Karpas-422 (cell line): ENCODE measurements at regions not wholly inside any gene's neighbourhood (a gene's known extent, or its start where the extent isn't known, plus 50 kb on each side); places are given as distances from the start of the nearest gene placed in this dataset.

Experiments used
- DNase-seq: peaks from one replicate; pipeline ENCODE4 v3.0.0-alpha.2; 2015
- H2AFZ ChIP-seq: fragments of 200-600 bp; sonication (generic); 2 replicates; pipeline ENCODE4 v1.6.1; 2014; ENCODE audit warnings: antibody characterized with exemption, low read length, mixed read lengths
- H3K27ac ChIP-seq: fragments of 200-600 bp; sonication (generic); 2 replicates; pipeline ENCODE4 v1.5.1; 2014; ENCODE audit warnings: mild to moderate bottlenecking, low read length, moderate library complexity
- H3K27me3 ChIP-seq: fragments of 200-600 bp; sonication (generic); 2 replicates; pipeline ENCODE4 v1.6.1; 2014; ENCODE audit warnings: low read length, mixed read lengths
- H3K36me3 ChIP-seq: fragments of 200-600 bp; sonication (generic); 2 replicates; pipeline ENCODE4 v1.6.1; 2014; ENCODE audit warnings: low read length, mixed read lengths; ENCODE audit not compliant: insufficient read depth
- H3K4me1 ChIP-seq: fragments of 200-600 bp; sonication (generic); 2 replicates; pipeline ENCODE4 v1.6.1; 2014; ENCODE audit warnings: mild to moderate bottlenecking, low read length, mixed read lengths
- H3K4me2 ChIP-seq: fragments of 200-600 bp; sonication (generic); 2 replicates; pipeline ENCODE4 v1.6.1; 2014; ENCODE audit warnings: low read length, low read depth, mild to moderate bottlenecking; ENCODE audit not compliant: poor library complexity, severe bottlenecking
- H3K4me3 ChIP-seq: fragments of 200-600 bp; sonication (generic); 2 replicates; pipeline ENCODE4 v1.5.1; 2014; ENCODE audit warnings: mild to moderate bottlenecking, antibody characterized with exemption, low read length, mixed read lengths
- H3K79me2 ChIP-seq: fragments of 200-600 bp; sonication (generic); 2 replicates; pipeline ENCODE4 v1.6.1; 2014; ENCODE audit warnings: mild to moderate bottlenecking, low read length, mixed read lengths
- H3K9ac ChIP-seq: fragments of 200-600 bp; sonication (generic); 2 replicates; pipeline ENCODE4 v1.6.0; 2014; ENCODE audit warnings: low read length
- H3K9me2 ChIP-seq: fragments of 200-600 bp; sonication (generic), shearing (Covaris generic); replicated peaks from 2 replicates; pipeline ENCODE4 v1.6.0; 2014; ENCODE audit warnings: mild to moderate bottlenecking, low read length, moderate library complexity; ENCODE audit not compliant: insufficient read depth
- H3K9me3 ChIP-seq: fragments of 300-700, 200-600 bp; sonication (generic); 2 replicates; pipeline ENCODE4 v1.6.1; 2014; ENCODE audit warnings: low read length, mixed read lengths
- H4K20me1 ChIP-seq: fragments of 200-600 bp; sonication (generic); 2 replicates; pipeline ENCODE4 v1.6.1; 2014; ENCODE audit warnings: mild to moderate bottlenecking, antibody characterized with exemption, low read length, low read depth; ENCODE audit not compliant: insufficient read depth

- Histone ChIP-seq H3K4me1 (no peaks in the 10 kb centered on the region), H3K9me2 (no peaks in the 10 kb centered on the region), H3K27me3 (no peaks in the 10 kb centered on the region), H3K9ac (no peak overlapping the region), H3K79me2 (no peaks in the 10 kb centered on the region), H3K27ac (no peak overlapping the region), H3K36me3 (no peaks in the 10 kb centered on the region), H3K4me2 (no peak overlapping the region), H4K20me1 (no peaks in the 10 kb centered on the region), H3K9me3 (no peaks in the 10 kb centered on the region), H2AFZ (no peak overlapping the region), H3K4me3 (no peak overlapping the region)
- no peak for DNase-seq
Measured at GRCh38 chr6:119459207-119459974, 109.8 kb upstream of the MAN1A1 start.

GRCh38 chr6:119454714-119455113 lies 105.2 kb upstream of the MAN1A1 start:
- Histone ChIP-seq H3K27ac (no peak overlapping the region), H3K9ac (no peak overlapping the region), H3K36me3 (no peaks in the 10 kb centered on the region), H3K79me2 (no peaks in the 10 kb centered on the region), H3K4me1 (no peaks in the 10 kb centered on the region), H2AFZ (no peak overlapping the region), H3K4me2 (no peak overlapping the region), H3K9me3 (no peaks in the 10 kb centered on the region), H3K9me2 (no peaks in the 10 kb centered on the region), H3K27me3 (no peaks in the 10 kb centered on the region), H4K20me1 (no peaks in the 10 kb centered on the region), H3K4me3 (no peak overlapping the region)
- DNase-seq = no peak

GRCh38 chr6:119453242-119454200 lies 104.0 kb upstream of the MAN1A1 start:
- no peak overlapping the region for H3K27ac ChIP-seq
- H3K79me2 ChIP-seq = no peaks in the 10 kb centered on the region
- H3K9me3 ChIP-seq = no peaks in the 10 kb centered on the region
- H3K4me2 ChIP-seq = no peak overlapping the region
- H3K36me3 ChIP-seq = no peaks in the 10 kb centered on the region
- no peak for DNase-seq
- no peaks in the 10 kb centered on the region for H3K9me2 ChIP-seq
- no peaks in the 10 kb centered on the region for H4K20me1 ChIP-seq
- no peak overlapping the region for H2AFZ ChIP-seq
- H3K4me1 ChIP-seq = no peaks in the 10 kb centered on the region
- H3K27me3 ChIP-seq = no peaks in the 10 kb centered on the region
- H3K4me3 ChIP-seq = no peak overlapping the region
- H3K9ac ChIP-seq = no peak overlapping the region

- Histone ChIP-seq H3K4me2 (no peak overlapping the region), H3K9me3 (no peaks in the 10 kb centered on the region), H3K36me3 (no peaks in the 10 kb centered on the region), H3K79me2 (no peaks in the 10 kb centered on the region), H3K27ac (no peak overlapping the region), H3K4me3 (no peak overlapping the region), H3K9ac (no peak overlapping the region), H2AFZ (no peak overlapping the region), H4K20me1 (no peaks in the 10 kb centered on the region), H3K27me3 (no peaks in the 10 kb centered on the region), H3K9me2 (no peaks in the 10 kb centered on the region), H3K4me1 (no peaks in the 10 kb centered on the region)
- DNase-seq = no peak
Measured at GRCh38 chr6:119449331-119450156, 100.0 kb upstream of the MAN1A1 start.

DNA sequence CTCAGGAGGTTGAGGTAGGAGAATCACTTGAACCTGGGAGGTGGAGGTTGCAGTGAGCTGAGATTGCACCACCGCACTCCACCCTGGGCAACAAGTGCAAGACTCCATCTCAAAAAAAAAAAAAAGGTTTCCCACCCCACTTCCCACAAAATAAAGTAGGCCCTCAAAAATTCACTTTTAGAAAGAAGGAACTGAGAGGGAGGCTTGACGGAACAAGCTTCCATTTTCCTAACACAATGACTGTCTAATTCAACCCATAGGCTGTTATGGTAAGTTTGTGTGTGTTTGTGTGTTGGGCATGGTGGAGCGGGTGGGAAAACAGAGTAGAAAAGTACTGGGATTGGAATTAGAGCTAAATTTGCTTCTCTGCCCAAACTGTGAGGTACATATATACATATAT lies 98.4 kb upstream of the MAN1A1 start:
- Histone ChIP-seq H3K9ac (no peak overlapping the region), H3K9me3 (no peaks in the 10 kb centered on the region), H3K4me3 (no peak overlapping the region), H3K36me3 (no peaks in the 10 kb centered on the region), H3K4me1 (no peaks in the 10 kb centered on the region), H3K9me2 (no peaks in the 10 kb centered on the region), H2AFZ (no peak overlapping the region), H3K79me2 (no peaks in the 10 kb centered on the region), H3K4me2 (no peak overlapping the region), H3K27me3 (no peaks in the 10 kb centered on the region), H3K27ac (no peak overlapping the region), H4K20me1 (no peaks in the 10 kb centered on the region)
- DNase-seq = no peak

DNA sequence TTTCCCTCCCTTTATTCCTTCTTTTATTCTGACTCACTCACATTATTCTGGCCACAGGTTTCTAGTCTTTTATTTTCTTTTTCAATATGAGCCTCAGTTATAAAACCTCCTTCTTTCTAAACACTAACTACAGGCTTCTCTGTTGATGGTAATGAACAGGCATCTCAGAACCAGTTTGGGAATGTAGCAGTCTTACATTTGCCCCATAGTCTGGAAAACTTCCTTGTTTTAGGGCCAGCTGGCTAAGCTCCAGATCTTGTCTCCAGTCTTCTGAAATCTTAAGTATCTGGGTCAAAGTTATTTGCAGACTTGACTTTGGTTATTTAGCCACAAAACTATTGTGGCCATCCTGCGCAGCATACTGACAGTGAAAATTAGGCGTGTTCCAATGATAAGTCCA lies 97.0 kb upstream of the MAN1A1 start:
- H3K4me2 ChIP-seq = no peak overlapping the region
- no peaks in the 10 kb centered on the region for H3K9me2 ChIP-seq
- H2AFZ ChIP-seq = no peak overlapping the region
- H3K27ac ChIP-seq = no peak overlapping the region
- H3K4me3 ChIP-seq = no peak overlapping the region
- H4K20me1 ChIP-seq = no peaks in the 10 kb centered on the region
- no peaks in the 10 kb centered on the region for H3K27me3 ChIP-seq
- H3K9ac ChIP-seq = no peak overlapping the region
- no peaks in the 10 kb centered on the region for H3K79me2 ChIP-seq
- no peak for DNase-seq
- H3K9me3 ChIP-seq = no peaks in the 10 kb centered on the region
- H3K4me1 ChIP-seq = no peaks in the 10 kb centered on the region
- H3K36me3 ChIP-seq = no peaks in the 10 kb centered on the region

DNA sequence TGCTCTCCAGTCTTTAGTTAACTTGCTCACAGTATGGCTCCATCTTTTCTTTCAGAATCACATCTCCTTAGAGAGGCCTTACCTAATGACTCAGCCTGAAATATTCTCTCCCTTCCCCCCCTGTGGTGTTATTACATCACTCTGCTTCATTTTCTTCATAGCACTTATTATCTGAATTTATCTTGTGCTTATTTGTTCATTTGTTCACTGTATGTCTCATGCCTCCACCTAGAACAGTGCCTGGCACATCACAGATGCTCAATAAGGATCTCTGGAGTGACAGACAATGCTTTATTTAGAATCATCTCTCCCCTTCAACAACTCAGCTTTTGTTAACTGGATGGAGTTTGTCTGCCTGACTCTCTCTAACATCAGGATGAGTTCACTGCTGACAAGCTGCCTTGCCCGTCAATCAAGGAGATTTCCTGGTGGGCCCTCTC lies 96.6 kb upstream of the MAN1A1 start:
- H3K9ac ChIP-seq = no peak overlapping the region
- no peaks in the 10 kb centered on the region for H4K20me1 ChIP-seq
- DNase-seq = no peak
- no peak overlapping the region for H3K27ac ChIP-seq
- H3K4me2 ChIP-seq = no peak overlapping the region
- H3K9me2 ChIP-seq = no peaks in the 10 kb centered on the region
- no peaks in the 10 kb centered on the region for H3K36me3 ChIP-seq
- no peaks in the 10 kb centered on the region for H3K79me2 ChIP-seq
- no peaks in the 10 kb centered on the region for H3K27me3 ChIP-seq
- no peak overlapping the region for H2AFZ ChIP-seq
- no peaks in the 10 kb centered on the region for H3K9me3 ChIP-seq
- H3K4me3 ChIP-seq = no peak overlapping the region
- H3K4me1 ChIP-seq = no peaks in the 10 kb centered on the region

- Histone ChIP-seq H4K20me1 (no peaks in the 10 kb centered on the region), H3K4me1 (no peaks in the 10 kb centered on the region), H3K9ac (no peak overlapping the region), H3K27me3 (no peaks in the 10 kb centered on the region), H3K9me2 (no peaks in the 10 kb centered on the region), H3K36me3 (no peaks in the 10 kb centered on the region), H3K79me2 (no peaks in the 10 kb centered on the region), H2AFZ (no peak overlapping the region), H3K4me2 (no peak overlapping the region), H3K4me3 (no peak overlapping the region), H3K27ac (no peak overlapping the region), H3K9me3 (no peaks in the 10 kb centered on the region)
- no peak for DNase-seq
Measured at GRCh38 chr6:119445666-119446065, 96.1 kb upstream of the MAN1A1 start.
